ENCODE measurements at regions not wholly inside any gene's neighbourhood (a gene's known extent, or its start where the extent isn't known, plus 50 kb on each side); places are given as distances from the start of the nearest gene placed in this dataset.

DNA sequence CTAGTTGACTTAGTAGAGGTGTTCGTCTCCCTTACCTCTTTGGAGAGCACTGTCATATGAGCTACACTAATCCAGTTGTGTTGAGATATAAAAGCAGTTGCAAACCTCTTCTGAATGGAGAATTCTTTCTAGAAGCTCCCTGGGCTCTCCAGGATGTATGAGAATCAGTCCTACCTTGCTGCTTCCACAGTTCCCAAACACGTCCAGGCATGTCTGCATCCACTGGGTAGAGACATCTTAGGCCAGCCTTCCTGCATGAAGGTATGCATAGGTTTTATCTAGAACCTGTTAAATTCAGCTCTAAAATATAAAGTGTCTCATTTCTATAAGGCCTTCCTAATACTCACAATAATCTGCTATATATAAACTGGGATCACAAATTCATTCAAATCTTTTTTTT lies 297.7 kb downstream of the CDC5L start:
- DNase-seq, result no peak

DNA sequence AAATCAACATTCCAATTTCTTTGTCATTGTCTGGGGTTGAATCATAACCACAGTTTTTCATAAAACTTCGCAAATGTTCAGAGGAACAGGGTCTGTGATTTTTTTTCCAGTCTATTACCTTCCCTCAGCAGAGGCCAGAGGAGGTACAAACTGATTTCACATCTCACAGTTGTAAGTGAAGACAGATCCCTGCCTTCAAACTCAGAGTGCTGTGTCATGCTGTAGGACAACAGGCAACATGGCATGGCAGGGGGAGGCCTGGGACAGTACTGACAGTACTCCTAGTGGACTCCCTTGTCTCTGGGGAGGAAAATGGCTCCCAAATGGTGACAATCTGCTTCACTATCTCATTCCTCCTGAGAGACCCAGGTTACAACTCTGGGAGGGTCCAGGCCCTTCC lies 308.6 kb downstream of the CDC5L start:
- DNase-seq, result no peak

DNA sequence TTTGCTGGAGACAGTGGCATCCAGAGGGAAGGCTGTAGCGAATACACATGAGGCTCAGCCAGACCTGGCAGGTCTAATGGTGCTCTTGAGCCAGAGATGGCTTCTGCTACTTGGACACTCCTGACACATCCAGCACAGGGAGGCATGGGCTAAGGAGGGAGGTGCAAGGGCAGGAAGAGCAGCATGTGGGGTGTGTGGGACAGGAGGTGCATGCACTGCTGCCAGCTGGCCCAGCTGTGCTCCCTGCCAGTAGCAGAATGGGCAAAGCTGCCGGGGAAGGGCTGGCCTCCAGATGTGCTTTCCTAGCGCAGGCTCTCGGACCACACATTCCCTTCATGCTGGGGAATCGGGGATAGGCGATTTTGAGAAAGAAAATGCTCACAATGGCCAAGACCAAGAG lies 309.2 kb downstream of the CDC5L start:
- no peak for DNase-seq

DNA sequence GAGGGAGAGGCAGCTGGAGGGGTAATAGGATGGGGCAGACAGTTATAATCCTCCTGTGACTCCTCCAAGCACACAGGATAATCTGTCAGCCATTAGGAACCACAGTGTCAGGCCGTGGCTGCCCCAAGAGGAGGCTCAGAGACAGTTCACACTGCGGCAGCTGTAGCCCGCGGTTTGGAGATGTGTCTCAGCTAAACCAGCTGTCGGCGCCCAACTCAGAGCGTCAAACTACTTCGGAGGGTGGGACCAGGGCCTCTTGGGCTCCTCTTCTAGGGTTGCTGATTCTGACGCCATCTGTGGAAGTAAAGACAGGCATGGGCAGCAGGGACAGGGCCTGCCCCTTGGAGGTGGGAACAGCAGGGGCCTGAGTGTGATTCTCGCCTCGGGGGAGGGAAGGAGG lies 309.8 kb downstream of the CDC5L start:
- DNase-seq, result no peak

DNA sequence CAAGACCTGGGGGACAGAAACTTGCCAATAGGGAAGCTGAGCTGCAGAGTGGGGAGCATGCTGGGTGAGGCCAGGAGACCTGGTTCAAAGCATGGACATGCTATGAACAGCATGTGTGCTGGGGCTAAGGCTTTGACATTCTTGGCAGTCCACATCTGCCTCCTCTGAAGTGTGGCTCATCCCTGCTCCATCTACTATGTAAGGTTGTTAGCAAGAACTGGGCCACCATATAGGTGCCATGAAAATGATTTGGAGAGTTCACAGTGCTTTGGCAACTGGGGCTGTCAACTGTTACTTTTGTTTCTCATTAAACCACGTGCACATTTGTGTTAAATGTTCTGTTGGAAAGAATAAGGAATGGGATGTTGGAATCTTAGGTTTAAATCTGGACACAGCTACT lies 311.1 kb downstream of the CDC5L start:
- no peak for DNase-seq

DNA sequence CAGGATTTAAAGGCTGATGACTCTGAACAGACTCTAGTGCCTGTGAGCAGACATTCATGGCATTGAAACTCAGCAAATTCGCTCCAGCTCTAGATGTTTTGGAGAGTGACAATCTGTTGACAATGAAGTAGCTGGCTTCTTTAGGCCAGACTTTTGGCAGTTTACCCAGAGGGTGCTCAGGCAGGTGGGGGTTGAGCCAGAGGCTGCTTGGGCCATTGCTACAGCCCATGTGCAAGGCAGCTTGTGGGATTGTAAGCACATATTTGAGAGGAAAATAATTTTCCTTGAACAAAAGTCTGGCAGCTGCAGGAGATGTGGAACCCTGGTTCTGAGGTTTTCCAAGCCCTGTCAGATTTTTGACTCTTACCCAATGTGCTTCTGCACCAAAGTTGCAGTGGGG lies 311.6 kb downstream of the CDC5L start:
- DNase-seq, result no peak

DNA sequence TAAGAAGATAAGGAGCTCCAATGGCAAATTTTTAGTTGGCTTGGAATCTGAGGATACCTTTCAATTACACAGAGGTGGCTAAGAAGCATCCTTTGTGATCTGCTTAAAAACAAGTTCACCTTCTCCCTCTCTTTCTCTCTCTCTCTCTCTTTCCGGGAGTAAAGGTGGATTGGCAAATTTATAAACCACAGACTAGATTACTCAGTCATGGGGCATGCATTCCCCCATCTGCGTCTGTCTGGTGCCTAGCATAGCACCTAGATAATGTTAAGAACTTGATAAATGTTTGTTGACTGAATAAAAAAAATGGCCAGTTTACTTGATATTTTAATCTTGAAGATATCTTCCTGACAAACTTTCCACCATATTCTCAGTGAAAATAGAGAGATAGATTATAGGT lies 312.3 kb downstream of the CDC5L start:
- DNase-seq, result no peak

DNA sequence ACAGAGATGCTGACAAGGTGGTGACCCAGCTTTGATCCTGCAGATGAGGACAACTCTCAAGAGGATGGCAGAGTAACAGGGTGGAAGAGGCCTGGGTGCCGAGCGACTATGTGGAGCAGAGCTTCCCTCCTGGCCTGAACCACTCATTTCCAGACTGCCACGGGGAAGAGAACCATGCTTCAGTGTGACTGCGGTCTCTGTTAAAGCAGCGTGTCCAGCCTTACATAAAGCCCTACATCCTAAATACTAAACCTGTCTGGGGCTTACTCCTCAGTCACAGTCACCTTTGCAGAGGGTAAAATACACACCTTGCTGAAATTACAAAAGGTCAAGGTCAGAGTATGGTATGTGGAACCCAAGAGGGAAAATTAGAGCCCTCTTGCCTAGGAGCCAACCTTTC lies 312.9 kb downstream of the CDC5L start:
- DNase-seq, result no peak

DNA sequence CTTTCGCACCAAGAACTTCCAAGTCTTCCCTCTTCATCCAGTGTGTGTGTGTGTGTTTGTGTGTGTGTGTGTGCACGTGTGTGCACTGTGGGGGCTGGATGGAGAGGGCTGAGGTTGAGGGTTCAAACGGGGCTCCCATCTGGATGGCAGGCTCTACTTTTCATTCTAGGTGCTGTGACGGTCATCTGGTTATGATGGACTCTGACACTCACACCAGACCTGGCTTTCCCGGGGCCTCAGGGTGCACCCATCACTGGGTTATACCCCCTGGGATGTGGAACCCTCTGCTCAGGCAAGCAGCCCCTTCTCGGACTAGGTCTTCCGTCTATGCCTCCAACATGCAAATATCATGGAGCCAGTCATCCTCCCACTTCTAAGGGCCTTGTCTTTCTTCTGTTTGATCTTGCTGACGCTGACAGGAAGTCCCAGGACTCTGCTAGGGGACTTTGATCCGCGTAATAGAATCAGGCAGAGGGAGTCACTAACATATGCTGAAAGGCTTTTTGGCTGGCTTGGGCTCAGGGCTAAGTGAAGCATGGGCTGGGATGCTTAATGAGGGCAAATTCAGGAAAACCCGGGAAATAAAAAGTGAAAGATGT lies 313.6 kb downstream of the CDC5L start:
- DNase-seq, result no peak

DNA sequence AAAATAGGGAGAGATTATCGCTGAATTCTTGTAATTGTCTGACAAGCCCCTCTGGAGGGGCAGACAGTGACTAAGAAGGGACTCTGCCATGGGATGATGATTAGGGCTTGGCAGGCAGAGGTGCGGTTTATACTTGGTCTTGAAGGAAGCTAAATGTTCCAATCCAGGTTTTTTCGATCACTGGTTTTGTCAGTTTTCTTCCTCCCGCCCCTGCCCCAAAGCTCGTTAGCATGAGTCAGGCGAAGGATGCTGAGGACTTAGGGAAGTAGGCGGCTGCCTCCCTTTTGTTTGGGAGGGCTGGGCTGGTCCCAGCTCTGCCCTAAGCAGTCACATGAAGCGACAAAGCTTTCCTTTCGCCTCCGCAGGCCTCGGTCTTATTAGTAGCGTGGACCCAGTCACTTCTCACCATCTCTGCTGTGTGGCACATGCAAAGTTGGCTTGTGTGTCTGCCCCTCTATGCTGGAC lies 314.2 kb downstream of the CDC5L start:
- no peak for DNase-seq

DNA sequence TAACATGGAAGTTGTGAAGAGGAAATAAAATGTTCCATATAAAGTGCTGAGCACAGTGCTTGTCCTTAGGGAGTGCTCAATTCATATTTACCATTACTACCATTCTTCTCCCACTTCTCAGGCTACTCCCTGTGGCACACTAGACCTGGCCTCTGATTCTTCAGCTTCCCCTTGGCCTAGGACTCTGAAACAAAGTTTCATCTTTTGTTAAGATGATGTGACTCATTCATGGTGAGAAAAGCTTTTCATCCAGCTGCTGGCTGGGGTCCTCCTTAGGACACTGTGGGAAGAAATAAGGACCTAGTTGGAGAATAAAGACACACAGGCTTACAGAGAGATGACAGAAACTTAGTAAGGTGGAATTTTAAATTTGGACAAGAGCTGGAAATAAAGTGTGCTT lies 314.8 kb downstream of the CDC5L start:
- no peak for DNase-seq

DNA sequence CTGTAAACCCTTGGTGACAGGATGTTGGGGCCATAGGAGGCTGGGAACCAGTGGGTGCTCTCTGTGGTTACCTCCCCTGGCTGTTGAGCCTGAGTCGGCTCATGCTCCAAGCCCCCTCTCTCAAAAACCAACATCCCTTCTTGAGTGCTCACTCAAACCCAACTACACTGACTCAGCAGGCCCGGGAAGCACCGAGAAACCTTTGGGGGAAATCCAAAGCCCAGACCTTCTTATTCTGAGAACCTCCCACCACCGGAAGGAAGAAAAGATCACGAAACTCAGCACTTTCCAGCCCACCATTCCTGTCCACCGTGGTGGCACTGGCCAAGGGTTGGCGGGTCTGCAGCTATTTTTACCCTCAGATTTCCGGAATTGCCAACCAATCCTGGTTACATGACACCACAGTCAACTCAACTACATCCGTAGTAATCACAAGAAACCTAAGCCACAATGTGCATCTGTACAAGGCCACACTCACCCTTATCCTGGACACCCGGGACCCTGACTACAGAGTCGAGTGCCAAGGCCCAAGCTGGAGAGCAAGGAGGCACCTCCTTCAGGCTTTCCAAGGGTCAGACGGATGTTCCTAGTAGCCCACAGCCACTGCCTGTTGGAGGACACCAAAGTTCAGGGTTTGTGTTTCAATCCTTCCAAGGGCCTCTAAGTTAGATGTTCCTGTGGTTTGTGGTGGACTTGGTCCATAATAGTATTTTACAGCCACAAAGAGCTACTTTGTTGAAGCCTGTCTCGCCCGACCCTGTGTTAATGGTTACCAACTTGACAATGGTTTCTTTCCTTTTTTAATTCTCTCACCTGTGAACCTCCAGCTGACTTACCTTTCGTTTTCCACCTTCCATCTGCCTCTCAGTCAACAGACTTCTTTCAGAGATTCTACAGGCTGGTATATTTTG lies 317.0 kb downstream of the CDC5L start:
- DNase-seq, result no peak

DNA sequence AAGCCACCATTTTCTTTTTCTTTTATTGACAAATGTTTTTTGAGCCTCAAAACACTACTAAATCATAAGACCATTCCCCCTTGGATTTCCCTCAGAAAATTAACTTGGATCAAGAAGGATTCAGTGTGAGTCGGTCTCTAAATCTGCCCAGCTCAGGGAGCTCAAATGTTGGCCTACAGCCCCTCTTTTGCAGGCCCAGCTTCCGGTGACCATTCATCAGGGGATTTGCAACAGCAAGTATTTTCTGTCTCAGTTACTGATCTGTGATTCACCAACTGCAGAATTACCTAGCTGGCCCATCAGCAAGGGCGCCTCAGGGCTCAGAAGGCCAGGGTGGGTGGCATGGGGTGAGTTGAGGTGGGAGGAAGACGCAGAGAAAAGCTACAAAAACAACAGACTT lies 318.1 kb downstream of the CDC5L start:
- DNase-seq, result no peak

DNA sequence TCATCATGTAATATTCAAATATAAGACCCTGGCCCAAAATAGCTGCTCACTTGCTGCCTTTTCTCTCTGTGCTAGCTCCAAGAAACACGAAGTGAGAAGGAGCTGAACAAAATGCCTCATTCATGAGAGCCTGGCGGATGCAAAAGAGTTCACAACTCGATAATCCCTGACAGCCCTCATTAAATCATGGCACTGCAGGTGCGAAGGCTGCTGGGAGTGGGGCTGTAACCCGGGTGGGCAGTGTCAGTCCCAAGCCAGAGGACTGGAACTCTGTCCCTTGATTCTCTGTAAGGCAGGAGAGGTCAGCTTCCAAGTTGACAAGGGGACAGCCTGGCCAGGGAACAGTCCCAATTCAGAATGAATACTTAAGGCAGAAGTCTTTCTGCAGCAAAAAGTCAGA lies 318.5 kb downstream of the CDC5L start:
- no peak for DNase-seq

DNA sequence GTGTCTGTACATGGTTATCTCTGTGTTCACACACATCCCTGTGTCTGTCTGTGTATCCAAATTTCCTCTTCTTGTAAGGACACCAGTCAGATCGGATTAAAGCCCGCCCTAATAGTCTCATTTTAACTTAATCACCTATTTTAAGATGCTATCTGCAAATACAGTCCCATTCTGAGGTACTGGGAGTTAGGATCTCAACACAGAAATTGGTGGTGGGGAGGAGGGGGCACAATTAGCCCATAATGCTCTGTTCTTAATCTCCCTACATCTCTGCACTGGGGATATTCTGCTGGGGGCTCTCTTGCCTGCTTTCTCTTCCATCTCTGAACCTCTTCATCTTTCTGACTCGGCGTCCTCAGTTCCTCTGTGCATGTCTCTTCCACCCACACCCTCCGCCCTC lies 320.7 kb downstream of the CDC5L start:
- no peak for DNase-seq

DNA sequence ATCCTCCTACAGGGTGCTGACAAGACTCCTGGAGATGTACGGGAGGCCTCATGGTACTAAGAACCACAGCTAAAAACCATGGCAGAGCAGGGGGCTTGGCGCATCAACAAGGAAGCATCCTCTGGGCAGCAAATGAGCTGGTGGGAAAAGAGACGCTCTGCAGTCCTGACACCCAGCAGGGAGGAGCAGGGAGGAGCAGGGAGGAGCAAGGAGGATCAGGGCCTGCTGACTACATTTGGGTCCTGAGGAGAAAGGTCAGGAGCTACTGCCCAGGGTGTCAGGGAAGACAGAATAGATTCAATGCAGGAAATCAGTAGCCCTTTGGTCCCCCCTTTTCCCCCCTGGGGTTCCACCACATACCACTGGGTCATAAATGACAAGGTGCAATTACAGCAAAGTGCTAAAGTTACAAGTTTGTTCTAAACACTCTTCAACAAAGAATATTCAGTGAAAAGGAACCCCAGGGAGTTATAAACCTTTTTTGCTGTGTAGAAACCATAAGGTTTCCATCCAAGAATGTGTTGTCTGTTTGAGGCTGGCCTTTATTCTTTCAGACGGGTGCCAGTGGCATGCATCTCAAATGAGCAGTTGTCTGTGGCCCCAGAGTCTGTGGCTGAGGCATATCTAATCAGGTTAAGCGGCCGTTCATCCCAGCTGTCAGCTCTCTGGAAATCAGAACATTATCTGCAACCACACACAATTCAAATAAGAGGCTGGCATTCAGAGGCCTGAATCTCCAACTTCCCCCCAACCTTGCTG lies 325.0 kb downstream of the CDC5L start:
- DNase-seq, result no peak

DNA sequence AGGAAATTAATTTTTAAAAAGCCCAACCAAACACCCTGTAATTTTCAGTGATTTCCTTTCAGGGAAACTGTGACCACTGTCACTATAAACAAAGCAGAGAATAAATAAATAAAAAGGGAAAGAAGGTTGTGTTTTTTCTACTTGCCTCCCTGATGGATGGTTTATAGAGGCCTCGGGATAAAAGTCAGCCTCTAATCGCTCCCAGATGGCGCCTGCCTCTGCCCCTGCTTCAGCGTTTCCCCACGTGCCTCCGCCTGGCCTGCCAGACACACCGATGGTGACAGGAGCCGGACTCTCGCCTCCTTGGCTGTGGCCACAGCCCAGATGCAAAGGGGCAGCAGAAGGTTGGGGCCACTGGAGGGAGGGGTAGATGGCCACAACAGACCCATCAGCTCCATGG lies 327.7 kb downstream of the CDC5L start:
- no peak for DNase-seq

DNA sequence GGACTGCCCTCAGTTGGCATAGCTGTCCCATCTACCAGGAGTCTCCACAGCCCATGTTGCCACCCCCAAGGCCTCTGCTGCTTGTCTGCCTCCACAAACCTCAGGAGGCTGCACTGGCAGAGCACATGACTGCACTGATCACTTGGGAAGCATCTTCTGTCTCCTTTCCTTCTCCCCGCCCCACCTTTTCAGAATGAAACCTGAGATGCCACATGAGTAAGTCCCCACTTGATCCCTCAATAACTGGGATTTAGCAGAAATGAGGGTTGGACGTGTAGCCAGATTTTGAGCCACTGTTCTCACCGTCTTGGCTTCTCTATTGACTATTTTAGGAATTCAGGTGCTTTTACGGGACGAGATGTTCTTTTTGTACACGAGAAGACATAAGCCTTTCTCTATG lies 328.4 kb downstream of the CDC5L start:
- DNase-seq, result no peak

DNA sequence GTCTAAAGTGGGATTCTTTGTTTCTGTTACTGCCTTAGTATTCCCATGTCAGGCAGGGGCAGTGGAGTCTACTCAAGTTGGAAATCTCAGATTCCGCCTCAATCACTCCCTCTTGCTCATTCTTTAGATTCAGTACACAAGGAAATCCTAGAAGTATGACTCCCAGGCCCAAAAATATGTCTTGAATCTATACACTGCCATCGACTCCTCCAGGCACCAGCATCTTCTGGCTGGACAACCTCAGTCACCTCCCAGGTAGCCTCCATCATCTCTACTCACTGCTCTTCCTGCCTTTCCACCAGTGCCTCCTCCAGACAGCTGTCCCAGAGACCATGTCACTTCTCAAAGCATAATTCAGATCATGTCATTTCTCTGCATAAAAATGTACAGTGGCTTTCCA lies 329.9 kb downstream of the CDC5L start:
- no peak for DNase-seq

DNA sequence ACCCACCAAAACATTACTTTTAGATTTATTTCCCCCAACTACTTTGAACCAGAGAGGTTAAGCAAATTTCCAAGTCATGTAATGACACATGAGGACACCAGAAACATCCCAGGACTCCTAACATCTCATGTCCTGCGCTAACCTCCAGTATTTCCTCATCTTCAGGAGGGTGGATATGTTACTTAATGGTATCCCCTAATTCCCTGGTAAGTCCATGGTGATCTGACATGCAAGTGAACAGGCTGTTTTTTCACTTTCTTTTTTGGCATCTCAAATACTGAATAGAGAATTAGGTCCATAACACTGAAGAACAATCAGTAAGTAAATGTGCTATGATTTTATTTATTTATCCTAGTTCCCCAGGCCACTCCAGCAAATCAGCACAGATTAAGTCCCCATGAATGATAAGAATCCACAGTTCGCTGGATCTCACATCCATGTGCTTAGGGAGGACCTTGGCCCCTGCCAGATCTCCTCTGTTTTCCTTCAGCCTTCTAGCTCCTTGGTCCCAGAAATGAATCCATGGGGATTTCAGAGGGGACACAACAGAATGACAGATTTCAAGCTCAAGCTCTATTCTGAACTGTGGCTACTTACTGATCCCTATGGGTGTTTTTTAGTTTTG lies 334.6 kb downstream of the CDC5L start:
- no peak for DNase-seq

DNA sequence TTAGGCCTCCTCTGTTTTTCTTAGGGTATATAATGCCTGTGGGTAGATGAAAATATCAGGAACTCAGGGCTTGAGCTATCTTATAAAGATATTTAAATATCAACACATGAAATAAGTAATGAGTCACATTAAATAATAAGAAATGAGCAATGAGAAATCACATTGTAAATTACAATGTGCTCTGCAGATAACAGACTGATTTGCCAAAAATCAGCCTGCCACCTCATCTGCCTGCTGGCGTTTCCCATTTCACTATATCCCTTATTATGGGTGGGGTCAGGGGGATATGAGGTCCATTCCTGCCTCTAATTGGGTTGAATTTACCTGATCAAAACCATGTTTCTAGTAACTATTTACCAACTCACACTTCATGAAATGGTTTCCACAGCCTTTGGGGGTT lies 335.2 kb downstream of the CDC5L start:
- DNase-seq, result no peak

DNA sequence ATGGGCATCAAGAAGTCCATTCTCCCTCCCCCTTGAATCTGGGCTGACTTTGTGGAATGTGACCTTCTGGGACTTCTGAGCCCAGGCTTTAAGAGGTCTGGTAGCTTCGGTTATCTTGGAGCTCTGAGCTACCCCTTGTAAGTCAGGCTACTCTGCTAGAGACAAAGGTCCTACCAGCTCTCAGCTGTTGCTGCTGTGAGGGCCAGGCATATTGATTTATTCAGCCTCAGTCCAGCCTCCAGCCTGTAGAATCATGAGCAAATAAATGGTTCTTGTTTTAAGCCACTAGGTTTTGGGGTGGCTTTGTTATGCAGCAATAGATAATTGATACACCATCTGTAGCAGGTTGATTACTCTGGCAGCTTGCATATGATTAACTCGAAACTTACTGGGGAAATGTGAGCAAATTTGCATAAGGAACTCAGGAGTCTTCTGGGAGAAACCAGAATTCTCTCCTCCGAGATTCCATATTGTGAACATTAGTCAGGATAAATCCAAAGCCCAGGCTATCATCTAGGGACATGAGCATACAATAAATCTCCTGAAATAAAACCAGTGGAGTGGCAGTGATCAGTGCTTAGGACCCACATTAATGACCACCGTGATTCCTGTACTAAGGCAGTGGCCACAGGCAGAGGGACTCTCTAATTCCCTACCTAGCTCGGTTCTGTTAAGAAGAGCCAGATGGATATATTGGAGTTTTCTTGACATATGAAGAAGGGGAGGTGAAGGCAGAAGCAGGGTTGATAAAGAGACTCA lies 336.1 kb downstream of the CDC5L start:
- no peak for DNase-seq

DNA sequence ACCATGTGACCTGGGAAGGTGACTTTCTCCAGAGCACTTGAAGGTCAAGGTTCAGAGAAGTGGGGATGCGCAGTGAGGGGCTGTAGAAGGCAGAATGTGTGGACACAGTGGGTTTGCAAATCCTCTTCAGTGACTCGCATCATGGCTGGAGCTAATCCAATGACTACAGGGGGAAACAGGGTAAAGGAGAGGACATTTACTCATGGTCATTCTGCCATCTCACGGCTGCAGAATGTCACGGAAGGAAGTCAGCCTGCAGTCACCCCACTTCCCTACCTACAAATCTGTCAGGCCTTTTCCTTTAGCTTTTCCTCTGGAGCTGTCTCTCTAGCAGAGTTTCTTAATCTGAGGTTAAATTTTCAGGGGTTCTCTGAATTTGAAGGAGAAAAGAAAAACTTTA lies 337.6 kb downstream of the CDC5L start:
- no peak for DNase-seq
